ENCODE measurements at regions not wholly inside any gene's neighbourhood (a gene's known extent, or its start where the extent isn't known, plus 50 kb on each side); places are given as distances from the start of the nearest gene placed in this dataset.

- TF ChIP-seq, protein P1, sequence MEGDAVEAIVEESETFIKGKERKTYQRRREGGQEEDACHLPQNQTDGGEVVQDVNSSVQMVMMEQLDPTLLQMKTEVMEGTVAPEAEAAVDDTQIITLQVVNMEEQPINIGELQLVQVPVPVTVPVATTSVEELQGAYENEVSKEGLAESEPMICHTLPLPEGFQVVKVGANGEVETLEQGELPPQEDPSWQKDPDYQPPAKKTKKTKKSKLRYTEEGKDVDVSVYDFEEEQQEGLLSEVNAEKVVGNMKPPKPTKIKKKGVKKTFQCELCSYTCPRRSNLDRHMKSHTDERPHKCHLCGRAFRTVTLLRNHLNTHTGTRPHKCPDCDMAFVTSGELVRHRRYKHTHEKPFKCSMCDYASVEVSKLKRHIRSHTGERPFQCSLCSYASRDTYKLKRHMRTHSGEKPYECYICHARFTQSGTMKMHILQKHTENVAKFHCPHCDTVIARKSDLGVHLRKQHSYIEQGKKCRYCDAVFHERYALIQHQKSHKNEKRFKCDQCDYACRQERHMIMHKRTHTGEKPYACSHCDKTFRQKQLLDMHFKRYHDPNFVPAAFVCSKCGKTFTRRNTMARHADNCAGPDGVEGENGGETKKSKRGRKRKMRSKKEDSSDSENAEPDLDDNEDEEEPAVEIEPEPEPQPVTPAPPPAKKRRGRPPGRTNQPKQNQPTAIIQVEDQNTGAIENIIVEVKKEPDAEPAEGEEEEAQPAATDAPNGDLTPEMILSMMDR (IDR thresholded peaks at IDR 0.05), result no peak
Observed at GRCh38 chr4:100827756-100828155, 309.9 kb upstream of the EMCN start.

DNA sequence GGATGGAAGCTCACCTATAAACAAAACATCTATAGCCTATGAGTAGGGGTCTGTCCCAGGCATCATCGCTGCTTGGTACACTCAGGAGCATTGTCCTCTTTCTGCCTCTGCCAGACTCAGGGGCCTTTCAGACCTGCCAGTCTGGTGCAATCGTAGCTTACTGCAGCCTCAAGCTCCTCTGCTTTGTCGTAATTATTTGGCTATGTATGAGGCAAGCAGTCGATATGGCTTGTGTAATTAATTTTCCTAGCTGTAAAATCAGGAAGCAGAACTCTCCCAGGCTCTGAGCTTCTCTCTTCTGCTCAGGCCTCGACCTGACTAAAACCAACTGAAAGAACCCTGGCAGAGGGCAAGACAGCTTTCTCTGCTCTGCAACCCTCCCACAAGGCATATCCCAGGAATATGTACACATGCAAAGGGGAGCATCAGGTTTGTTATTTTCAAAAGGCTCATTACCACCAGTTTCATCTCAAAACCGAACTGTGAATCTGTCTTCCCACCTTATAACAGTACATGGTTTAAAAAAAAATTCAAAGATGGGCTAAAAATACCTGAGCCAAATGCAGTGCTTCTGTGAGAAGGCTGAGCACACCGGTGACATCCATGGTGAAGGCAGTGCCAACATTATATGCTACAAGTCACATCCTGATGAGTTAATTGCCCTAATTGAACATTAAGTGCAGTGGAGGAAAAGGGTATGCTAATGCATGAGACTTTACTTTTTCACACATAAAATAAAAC lies 309.2 kb upstream of the EMCN start:
- TF ChIP-seq, protein P1 (IDR thresholded peaks at IDR 0.05), result no peak

- TF ChIP-seq, protein P1 (IDR thresholded peaks at IDR 0.05), result no peak
Observed at GRCh38 chr4:100826067-100826466, 308.2 kb upstream of the EMCN start.

DNA sequence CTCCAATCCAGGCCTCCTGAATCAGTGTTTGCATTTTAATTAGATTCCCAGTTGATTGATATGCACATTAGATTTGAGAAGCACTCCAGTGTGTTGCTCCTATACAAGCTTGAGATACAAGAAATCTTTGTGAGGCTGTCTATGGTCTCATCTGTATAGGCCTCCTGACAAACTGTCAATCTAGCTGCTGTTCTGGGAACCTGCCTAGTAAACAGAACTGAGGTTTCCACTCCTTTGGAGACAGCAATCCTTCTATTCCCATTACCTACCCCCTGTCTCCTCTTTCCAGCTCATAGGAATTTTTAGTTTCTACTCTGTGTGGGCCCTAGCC lies 306.1 kb upstream of the EMCN start:
- TF ChIP-seq, protein P1 (IDR thresholded peaks at IDR 0.05), result no peak

GRCh38 chr4:100823066-100823992 lies 305.5 kb upstream of the EMCN start:
- TF ChIP-seq, protein P1 (IDR thresholded peaks at IDR 0.05), result no peak

DNA sequence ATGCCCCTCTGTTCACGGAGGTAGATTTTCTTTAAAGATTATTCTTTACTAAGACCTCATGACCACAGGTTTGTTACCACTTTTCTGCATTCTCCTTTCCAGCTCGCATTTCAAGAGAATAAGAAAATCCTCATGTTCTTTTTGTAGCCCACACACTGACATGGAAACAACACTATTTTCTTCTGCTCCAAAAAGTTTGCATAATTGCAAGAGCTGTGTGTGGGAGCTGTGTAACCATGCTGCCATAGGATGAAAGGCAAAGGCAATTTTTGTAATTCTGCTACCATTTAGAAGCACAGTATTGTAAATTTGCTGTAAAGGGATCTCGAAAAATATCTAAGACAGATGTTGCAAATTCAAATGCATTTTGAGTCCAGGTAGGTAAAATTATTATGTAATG lies 302.4 kb upstream of the EMCN start:
- TF ChIP-seq, protein P1 (IDR thresholded peaks at IDR 0.05), result no peak

- TF ChIP-seq, protein P1 (IDR thresholded peaks at IDR 0.05), result no peak
Observed at GRCh38 chr4:100819505-100819904, 301.7 kb upstream of the EMCN start.

Data from LNCAP (cell line).